Activated CD8-positive, alpha-beta memory T cell treated with anti-CD3 and anti-CD28 coated beads for 4 hours (primary cell): ENCODE measurements at regions not wholly inside any gene's neighbourhood (a gene's known extent, or its start where the extent isn't known, plus 50 kb on each side); places are given as distances from the start of the nearest gene placed in this dataset.
"Not testable (repeated sequence)": the region's sequence is repeated elsewhere in the genome, so short reads cannot be mapped to it uniquely, and the experiment has no call there.

Experiments
- DNase-seq, 2 donors: peaks; one replicate each; pipeline ENCODE4 v3.0.0-alpha.2; 2020; ENCODE audit warnings: low read depth in 2 of 2

GRCh38 chr2:239660390-239661230, 259.8 kb upstream of the HDAC4 start:
- no peak for DNase-seq

- no peak for DNase-seq
These were observed 257.2 kb upstream of the HDAC4 start for GRCh38 chr2:239657992-239658391.

- DNase-seq, result no peak
These were observed 256.4 kb upstream of the HDAC4 start for GRCh38 chr2:239657236-239657635.

- no peak for DNase-seq
These were observed 253.4 kb upstream of the HDAC4 start for GRCh38 chr2:239654266-239654665.

GRCh38 chr2:239651859-239652258, 251.0 kb upstream of the HDAC4 start:
- no peak for DNase-seq

- no peak for DNase-seq
These were observed 249.9 kb upstream of the HDAC4 start for GRCh38 chr2:239650674-239651073.

DNA sequence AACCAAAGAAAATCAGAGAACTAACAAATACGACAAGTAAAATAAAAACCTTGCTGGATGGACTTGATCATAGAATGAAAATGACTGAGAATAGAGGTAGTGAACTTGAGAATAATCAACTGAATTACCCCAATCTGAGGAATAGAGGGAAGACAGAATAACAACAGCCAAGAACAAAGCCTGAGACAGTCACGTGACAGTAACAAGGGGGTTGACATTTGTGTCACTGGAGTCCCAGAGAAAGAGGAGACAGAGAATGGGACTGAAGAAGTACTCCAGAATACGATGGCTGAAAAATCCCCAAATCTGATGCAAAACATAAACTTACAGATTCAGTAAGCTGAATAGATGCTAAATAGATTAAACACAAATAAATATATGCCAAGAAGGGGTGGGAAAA, 248.5 kb upstream of the HDAC4 start:
- DNase-seq, result no peak

DNA sequence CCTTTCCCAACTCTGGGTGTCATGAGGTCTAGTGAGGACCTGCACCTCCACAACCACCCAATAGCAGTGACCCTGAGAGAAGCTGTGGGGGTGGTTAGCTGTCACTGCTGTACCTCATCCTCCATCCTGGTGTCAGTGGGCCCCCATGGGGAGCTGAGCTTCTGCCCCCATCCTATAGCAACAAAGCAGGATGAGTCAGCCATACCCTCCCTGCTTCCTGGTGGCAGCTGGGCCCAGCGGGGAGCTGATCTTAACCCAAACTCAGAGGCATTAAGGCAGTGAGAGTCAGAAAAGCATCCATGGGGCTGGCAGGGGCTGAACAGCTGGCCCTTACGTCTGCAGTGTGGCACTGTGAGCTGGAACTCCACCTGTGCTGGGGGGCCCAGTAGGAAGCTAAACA, 247.8 kb upstream of the HDAC4 start:
- no peak for DNase-seq

DNA sequence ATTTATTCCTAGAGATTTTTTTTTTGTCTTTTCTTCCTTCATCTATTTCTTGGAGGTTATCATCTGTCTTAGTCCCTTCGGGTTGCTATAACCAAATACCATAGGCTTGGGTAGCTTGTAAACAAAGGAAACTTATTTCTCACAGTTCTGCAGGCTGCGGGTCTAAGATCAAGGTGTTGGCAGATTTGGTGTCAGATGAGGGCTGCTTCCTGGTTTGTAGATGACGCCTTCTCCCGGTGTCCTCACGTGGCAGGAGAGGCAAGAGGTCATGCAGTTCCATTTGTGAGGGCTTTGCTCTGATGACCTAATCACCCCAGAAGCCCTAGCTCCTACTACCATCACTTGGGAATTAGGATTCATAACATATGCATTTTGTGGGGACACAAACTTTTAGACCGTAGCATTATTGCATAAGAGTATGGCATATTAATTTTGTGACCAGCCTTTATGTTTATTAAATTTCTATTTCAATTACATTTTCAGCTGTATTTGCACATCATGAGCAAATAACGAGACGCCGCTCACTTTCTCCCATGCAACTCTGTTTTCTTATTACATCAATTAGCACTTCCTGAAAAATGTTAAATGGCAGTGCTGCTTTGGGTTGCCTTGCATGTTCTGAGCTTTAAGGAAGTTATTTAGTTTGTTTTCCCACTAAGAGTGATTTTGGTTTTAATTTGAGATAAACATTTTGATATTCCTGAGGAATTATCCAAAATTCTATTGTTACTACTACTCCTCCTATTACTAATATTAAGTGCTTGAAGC, 246.4 kb upstream of the HDAC4 start:
- no peak for DNase-seq

GRCh38 chr2:239646184-239646583, 245.4 kb upstream of the HDAC4 start:
- no peak for DNase-seq

GRCh38 chr2:239644594-239644993, 243.8 kb upstream of the HDAC4 start:
- not testable (repeated sequence) for DNase-seq

DNA sequence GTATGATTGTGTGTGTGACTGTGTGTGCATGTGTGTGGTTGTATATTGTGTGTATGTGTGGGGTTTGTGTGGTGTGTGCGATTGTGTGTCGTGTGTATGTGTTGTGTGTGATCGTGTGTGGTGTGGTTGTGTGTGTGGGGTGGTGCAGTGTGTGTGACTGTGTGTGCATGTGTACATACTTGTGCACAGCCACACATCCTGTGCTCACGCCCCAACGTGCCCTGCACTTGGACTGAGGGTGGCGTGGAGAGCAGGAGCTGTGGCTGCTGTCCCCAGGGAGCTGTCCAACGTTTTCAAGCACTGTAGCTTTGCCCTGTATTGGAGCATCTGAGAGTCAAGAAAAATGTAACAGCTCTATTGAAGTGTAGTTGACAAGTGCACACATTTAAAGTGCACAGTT, 243.2 kb upstream of the HDAC4 start:
- DNase-seq, result no peak

DNA sequence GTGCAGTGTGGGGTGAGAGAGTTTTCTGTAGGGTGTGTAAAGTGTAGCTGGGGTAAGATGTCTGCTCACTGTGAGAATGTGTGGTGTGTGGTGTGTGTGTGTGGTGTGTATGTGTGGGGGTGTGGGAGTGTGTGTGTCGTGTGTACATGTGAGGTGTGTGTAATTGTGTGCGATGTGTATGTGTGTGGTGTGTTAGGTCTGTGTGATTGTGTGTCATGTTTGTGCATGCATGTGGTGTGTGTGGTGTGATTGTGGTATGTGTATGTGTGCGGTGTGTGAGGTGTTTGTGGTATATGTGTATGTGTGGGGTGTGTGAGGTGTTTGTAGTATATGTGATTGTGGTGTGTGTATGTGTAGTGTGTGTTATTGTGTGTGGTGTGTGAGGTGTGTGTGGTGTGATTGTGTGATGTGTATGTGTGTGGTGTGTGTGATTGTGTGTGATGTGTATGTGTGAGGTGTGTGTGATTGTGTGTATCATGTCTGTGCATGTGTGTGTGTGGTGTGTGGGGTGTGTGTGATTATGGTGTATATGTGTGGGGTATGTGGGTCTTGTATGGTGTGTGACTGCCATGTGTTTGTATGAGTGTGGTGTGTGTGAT, 241.7 kb upstream of the HDAC4 start:
- DNase-seq, result no peak

- not testable (repeated sequence) for DNase-seq
These were observed 241.1 kb upstream of the HDAC4 start for GRCh38 chr2:239641904-239642303.

- DNase-seq, result no peak
These were observed 240.1 kb upstream of the HDAC4 start for GRCh38 chr2:239640676-239641578.

- no peak for DNase-seq
These were observed 239.4 kb upstream of the HDAC4 start for GRCh38 chr2:239640210-239640609.

GRCh38 chr2:239639421-239640185, 238.8 kb upstream of the HDAC4 start:
- no peak for DNase-seq

DNA sequence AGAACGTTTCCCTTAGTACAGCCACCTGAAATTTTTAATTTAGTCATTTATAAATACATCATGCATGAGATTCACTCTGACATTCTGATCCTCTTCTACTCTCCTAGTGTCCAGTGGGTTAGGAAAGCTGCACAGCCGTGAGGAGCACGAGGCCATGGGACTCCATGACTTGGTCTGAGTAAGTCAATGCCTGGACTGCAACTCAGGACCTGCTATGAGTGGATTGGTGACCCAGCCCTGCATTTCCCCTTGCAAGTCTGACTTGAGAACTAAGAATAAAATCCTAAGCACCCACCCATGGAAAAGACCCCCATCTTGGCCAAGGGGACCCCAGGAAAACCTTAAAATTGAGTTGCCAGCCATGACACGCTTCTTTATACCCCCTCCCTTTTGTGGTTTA, 237.6 kb upstream of the HDAC4 start:
- DNase-seq, result no peak

DNA sequence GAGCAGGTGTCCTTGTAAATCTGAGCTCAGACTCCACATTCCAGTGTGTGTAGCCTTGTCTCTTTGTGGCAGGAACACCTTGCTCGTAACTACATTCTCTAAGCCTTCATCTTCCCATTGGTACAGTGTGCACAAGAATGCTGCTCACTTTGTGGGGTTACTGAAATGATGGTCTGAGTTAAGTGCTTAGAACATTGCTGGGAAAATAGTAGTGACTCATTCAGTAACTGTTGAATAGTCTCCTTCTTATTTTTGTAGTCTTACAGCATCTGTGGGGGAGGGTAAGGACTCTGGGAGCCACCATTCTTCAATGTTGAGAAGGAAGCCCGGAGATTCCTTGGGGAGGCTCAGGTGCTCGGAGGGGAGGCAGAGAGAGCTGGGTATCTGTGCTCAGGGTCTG, 236.0 kb upstream of the HDAC4 start:
- no peak for DNase-seq

DNA sequence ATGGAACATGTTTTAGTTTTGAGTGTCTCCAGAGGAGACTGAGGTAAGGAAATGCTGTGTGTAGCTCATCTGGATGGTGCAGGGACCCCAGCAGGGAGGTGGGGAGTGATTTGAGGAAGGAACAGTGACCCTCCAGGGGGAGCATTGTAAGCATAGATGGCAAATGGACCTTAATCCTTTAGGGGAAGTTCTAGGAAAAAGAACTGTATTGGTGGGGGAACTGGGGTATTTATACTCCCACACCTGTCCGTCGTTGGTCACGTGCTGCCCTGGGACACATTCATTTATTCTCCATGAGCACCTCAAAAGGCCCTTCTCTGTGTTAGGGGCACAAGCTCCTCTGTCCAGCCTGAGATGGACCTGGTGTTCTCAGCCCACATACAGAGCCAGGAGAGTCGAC, 233.9 kb upstream of the HDAC4 start:
- DNase-seq, result no peak
